NCI-H1092 (cell line): ENCODE measurements at regions not wholly inside any gene's neighbourhood (a gene's known extent, or its start where the extent isn't known, plus 50 kb on each side); places are given as distances from the start of the nearest gene placed in this dataset.
"Not testable (repeated sequence)": the region's sequence is repeated elsewhere in the genome, so short reads cannot be mapped to it uniquely, and the experiment has no call there.

Experiments
- DNase-seq: peaks from one replicate; lab custom pipeline; 2025; lab: John Stamatoyannopoulos, UW

DNA sequence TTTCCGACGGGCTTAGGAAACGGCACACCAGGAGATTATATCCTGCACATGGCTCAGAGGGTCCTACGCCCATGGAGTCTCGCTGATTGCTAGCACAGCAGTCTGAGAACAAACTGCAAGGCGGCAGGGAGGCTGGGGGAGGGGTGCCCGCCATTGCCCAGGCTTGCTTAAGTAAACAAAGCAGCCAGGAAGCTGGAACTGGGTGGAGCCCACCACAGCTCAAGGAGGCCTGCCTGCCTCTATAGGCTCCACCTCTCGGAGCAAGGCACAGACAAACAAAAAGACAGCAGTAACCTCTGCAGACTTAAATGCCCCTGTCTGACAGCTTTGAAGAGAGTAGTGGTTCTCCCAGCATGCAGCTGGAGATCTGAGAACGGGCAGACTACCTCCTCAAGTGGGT, 722.6 kb downstream of the BRINP3 start:
- not testable (repeated sequence) for DNase-seq

DNA sequence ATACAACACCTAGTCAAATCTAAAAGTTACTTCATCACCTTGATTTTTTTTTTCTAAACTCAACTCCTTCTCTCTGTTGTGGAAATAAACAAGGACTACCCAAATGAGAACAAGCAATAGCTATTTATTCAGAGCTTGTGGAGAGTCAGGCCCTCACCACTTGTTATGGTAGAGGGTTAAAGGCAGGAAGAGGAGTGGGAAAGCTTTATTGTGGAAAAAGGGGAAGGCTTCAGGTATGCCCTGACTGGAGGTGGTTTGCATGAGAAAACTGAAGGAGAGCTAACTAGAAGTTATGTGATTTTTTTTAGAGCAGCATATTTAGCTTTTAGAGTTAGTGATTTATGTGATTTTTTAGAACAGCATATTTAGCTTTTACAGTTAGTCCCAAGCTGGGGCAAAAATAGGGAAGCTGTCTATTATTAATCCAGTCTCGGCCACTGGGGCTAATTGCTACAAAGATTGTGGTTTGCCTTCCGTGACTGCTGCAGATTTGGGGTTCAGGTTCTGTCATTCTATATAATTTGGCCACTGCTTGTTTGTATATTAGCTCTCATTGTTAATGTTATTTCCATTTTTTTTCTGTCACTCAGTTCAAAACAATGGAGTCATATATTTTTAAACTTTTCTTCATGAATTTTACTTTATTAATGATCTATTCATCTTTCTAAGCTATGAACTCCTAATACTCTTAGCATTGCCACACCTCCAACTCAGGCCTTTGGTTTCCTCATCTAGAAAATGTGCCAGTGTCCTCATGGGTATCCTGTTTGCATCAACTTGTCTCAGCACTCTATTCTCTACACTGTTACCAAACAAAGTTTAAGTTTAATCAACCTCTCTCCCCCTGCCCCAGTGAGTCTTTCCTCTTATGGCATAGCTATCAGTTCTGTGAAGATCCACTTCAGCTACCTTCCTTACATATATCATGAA, 713.0 kb downstream of the BRINP3 start:
- DNase-seq, result no peak

DNA sequence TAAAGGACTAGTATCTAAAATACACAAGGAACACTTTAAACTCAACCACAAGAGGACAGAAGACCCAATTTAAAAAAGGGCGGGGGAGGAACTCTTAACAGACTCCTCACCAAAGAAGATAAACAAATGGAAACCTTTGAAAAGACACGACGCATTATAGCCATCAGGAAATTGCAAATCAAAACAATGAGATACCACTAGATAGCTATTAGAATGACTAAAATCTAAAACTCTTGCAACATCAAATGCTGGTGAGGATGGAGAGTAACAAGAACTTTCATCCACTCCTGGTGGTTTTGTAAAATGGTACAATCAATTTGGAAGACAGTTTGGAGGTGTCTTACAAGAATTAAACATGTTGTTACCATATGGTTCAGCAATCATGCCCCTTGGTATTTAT, 708.2 kb downstream of the BRINP3 start:
- no peak for DNase-seq

DNA sequence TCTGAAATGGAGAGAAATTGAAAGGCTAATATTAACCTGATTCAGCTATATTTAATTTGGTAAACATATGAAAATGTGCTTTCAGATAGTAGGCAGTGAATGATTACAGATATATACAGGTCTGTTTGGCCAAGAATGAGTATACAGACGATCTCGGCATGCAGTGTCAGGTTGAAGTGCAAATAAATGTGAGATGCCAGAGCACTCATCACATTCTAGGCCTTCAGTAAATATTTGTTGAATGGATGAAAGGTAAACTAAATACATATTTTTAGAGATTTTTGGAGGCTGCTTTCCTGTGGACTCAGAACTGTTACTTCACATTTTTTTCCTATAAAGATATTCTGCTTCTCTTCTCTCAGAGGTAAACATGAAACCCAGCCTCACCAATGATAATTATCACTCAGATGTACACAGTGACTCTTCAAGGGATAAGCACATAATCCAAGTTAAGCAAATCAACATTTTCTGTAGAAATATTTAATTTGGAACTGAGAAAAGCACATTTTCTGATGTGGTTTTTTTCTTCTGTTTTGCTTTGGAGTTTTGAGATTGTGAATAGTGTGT, 702.9 kb downstream of the BRINP3 start:
- DNase-seq, result no peak

DNA sequence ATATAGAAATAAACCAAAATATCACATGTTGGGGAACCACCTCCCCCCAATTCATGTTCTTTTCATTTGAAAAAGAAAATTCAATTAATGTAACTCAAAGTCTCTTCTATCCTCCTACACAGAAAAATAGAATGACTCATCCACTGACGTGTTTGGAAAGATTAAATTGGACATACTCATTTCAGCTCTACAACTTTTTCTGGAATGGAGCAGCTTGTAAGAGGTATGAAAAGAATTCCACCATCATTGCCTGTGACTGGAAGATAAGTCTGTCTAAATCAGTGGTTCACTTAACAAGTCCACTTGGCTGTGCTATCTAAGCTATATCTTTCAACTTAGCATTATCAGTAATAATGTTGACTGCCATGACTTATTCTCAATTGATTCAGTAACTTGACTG, 702.3 kb downstream of the BRINP3 start:
- DNase-seq, result no peak

DNA sequence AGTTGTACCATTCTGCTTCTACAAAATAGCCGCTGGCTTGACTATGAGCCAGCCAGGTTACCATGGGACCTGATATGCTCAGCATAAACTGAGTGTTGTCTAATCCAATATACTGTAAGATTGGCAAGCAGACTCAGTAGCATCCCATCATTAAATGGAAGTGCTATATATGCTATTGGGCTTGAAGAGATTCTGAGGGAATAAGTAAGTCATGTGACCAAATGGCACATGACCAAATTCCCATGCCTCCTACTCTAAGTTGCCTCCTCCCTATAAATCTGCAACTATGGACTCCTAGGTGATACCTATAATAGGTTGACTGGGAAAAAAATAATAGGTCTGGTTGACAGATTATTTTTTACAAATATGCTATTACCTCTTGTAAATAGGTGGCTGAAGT, 698.6 kb downstream of the BRINP3 start:
- DNase-seq, result no peak

DNA sequence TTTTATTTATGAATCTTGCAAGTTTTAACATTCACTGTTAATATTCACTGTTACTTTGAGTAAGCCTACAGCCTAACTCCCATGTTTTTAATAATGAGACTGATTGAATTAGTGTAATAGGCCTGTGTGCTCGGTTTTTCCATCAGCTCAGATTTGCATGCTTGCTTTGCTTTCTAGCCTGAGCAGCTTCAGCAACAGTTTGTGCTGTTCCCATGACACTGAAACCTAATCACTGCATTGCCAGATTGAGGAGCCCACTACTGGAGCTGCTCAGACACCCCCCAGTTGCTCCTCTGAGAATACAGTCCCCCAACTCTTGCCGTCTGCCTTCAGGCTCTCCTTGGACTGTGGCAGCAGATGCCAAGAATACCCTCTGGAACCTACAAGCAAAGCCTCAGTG, 695.4 kb downstream of the BRINP3 start:
- no peak for DNase-seq

DNA sequence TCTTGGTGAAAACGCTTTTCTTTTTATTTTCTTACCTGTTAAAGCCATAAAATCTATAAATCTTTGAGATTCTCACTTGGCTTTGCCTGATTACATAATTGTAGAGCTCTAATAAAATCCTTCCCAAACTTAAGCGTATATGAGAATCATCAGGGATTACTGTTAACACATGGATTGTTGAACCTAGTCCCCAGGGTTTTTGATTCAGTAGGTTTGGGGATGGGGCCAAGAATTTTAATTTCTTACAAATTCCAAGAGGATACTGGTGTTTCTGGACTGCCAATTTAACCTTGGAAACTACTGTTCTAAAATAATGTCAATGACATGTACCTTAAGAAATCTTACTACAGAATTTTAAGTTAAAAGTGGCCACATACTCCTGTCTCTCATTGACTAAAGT, 694.2 kb downstream of the BRINP3 start:
- DNase-seq, result no peak

DNA sequence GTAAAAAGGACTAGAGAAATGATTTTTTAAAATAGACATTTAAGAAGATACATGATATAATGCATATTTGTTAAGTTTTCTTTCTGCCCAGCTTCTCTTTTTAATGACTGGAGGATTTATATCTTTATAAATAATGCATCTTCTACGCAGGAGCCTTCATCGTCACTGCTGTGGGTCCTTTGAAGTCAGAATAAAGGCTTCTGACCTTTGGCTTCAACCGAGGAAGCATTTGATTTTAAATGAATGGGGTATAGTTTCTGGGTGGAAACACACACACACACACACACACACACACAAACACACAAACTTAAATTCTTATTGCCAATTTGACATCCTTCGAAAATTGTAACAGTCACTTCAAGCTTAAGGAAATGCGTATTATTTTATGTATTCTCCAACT, 690.9 kb downstream of the BRINP3 start:
- no peak for DNase-seq

DNA sequence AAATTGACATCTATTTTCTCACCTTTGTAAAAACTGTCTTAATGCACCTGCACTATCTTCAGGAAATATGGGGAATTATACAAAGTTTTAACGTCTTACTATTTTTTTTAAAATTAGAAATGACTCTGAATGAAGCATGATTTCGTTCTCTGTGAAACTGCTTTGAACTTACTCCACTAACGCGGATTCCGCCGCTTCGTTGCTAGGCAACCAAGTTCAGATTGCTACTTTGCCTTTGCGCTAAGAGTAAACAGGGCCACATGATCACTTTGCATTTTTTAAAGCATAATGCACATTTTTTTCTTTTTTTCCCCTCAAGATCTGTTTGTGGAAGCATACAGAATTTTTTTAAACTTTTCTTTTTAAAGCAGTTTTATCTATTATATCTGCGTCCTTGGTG, 690.5 kb downstream of the BRINP3 start:
- no peak for DNase-seq

DNA sequence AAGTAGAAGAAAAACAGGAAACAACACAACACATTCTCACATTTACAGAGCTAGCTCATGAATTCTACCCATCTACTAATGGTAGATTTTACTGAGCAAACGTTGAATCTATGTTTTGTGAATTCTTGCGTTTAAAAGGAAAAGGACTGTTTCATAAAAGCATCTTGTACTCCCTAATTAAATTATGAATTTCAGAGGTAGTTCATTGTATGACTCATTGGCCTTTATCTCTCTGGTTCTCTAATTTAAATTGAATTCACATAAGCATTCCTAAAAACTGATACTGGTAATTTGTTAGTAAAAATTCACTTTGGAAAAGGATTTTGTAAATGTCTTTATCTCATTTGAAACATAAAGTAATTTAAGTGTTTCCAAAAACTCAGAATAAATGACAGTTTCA, 687.3 kb downstream of the BRINP3 start:
- DNase-seq, result no peak

DNA sequence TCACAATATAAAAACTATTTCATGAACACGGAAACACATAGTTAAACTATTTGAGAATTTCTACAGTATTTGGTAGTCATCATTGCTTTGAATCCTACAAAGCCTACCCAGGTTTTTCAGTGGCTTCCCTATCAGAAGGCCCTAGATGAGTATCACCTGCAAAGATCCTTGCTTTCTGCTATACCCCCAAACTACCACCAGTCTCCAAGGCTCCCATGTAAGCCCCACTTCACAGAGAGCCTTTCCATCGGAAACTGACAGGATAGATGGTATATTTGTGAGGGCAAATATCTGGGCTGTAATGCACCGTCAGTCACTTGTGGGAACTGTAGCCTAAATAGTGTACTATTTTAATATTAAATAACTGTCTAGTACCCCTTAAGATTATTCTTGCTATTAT, 674.3 kb downstream of the BRINP3 start:
- no peak for DNase-seq

DNA sequence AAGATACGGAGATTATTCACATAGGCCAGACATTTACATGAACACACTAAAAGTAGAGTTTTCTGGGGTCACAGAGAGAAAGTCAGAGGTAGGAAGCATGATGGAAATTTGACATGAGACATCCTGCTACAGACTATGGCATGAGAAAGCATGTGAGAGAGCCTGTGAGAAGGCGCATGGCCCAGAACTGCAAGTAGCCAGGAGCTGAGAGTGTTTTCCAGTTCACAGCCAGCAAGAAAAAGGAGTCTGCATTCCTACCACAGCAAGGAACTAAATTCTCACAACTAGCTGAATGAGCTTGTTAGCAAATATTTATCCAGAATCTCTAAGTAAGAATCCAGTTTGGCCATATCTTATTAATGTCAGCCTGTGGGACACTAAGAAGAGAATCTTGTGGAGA, 673.3 kb downstream of the BRINP3 start:
- DNase-seq, result no peak

DNA sequence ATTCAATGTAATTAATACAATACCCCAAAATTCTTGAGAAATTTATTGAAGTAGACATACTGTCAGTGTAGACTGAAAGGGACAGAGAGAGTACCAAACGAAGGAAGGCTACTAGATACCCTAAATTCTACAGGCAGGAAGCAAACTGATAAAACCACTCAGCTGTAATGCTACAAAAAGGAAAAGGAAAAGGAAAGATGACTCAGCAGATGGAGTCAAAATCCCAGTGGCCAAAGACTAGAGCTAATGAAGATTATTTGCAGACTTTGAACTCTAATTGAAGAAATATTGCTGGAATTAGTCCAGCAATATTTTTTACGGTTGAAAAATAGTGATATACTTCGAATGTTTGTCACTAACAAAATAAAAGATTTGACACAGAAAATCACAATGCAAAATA, 671.9 kb downstream of the BRINP3 start:
- DNase-seq, result no peak

DNA sequence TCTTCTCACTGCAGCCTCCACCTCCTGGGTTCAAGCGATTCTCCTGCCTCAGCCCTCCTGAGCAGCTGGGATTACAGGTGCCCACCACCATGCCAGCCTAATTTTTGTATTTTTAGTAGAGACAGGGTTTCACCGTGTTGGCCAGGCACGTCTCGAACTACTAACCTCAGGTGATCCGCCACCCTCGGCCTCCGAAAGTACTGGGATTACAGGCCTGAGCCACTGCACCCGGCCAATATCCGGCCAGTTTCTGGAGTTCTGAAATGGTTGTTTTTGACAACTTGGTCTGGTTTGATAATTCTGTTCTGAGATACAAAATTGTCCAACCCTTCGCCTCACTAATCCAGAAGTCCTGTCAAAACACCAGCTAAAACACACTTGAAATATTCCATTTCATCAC, 667.0 kb downstream of the BRINP3 start:
- DNase-seq, result not testable (repeated sequence)

DNA sequence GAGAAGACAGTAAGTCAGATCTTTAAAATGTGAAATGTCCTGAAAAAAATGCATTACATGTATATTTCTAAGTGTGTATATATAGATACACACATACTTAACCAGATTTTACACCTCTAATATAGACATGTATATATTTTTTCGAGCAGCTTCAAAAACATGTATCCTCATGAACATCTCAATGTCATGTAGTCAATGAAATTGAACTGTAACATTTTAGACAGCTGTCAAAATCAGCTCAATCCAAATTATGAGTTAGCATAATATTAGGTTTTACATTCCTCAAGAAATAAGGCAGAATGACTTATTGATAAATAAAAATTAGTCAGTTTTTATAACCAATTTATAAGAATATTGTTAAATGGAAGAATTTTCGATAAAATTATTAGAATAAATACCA, 665.7 kb downstream of the BRINP3 start:
- no peak for DNase-seq

DNA sequence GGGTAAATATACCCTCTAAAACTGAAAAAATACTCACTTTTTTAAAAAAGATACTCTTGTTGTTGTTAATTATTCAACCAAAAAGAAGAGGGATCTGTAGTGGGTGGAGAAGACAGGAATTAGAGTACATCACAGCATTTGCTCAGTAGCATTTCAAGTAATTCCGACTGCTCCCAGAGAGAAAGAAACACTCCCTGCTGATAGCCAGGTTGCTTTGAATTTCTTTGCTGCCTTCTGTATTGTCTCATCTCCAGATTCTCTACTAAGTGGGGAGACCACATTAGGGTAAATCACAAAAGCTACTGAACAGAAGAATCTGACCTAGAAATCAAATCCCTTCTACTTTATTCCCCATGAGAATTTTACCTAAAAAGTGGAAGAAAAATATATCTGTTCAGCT, 661.1 kb downstream of the BRINP3 start:
- DNase-seq, result no peak

DNA sequence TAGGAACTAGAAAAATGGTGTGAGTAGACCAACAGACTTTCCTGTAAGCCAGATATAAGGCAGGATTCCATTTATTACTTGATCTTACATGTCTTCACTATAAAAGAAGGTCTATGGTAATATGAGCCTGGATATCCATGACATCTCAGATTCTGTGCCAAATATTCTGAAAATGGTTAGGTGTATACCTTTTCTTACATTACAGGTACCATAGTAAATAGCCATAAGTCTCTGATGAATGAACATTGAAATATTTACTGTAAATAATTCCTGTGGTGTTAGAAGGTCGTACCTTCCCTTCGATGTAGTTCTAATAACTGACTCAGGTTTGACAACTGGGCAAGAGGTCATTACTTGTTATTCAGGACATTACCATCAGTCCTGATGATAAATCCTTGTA, 657.9 kb downstream of the BRINP3 start:
- no peak for DNase-seq

DNA sequence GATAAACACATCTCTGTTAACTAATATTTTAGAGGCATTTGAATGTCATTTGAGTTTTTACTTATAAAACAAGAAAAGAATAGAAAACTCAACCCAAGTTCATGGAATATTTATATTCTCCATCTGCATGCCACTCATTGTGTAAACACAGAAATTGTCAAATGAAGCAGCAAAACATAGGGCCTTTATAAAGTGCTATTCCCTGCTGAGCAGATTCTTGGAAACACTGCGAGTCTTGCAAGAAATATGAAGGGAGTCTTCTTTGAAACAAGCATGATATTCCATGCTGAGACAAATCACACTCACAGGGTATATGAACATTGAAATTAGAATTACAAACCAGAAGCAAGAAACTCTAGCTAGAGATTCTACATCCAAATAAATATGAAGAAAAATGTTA, 655.8 kb downstream of the BRINP3 start:
- DNase-seq, result no peak

DNA sequence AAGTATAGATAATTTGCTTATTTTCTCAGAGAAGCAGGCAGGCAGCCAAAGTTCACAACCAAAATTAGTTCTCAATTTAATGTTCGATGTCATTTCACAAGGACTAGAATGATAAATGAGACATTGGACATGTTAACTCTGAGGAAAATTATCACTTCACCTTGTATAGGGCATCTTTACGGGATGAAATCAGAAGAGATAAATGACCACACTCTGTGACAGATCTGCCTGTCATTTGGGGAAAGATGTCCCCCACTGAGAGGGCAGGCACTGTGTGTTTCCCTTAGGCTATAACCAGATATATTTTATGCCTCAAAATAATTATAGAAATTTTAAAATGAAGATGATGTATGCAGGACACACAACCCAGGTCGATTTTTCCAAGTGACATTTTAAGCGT, 642.9 kb downstream of the BRINP3 start:
- no peak for DNase-seq

DNA sequence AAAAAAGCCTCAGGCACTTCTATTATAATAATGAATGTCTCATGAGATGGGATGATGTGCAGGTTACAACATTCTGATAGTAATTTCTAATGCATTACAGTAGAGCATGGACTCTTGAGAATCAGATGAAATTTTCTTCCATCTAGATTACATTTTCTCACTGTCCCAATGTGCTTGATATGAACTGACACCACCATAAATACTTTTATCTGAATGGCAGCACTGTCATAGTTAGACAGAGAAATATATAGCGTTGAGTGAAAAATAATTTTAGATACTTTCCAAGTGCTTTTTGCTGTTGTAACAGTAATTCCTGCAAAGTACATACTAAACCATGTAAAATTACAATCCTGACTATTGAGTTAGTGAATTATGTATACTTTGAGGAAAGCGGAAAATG, 630.1 kb downstream of the BRINP3 start:
- DNase-seq, result no peak

DNA sequence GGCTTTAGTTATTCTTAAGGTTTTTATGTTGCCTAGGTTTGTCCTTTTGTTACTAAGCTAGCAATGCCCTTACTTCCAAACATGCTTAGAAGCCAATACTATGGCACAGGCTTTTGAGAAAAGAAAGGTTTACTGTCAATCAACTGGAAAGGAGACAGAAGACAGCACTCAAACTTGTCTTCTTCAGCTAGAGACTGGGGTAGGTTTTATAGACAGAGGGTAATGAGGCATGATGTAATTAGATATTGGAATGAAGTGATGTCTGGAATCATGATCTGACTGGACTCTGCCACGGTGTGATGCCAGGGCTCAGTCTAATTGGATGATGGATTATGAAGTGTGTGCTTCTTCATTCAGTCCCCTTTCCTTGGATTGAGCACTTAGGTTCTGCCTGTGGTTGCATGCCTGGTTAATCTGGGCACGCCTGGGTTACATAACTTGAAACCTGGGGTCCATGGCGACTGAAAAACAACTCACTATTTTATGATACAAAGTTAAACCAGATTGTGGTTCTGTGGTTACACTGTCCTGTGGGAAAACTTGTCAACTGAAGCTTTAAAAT, 625.8 kb downstream of the BRINP3 start:
- DNase-seq, result no peak

DNA sequence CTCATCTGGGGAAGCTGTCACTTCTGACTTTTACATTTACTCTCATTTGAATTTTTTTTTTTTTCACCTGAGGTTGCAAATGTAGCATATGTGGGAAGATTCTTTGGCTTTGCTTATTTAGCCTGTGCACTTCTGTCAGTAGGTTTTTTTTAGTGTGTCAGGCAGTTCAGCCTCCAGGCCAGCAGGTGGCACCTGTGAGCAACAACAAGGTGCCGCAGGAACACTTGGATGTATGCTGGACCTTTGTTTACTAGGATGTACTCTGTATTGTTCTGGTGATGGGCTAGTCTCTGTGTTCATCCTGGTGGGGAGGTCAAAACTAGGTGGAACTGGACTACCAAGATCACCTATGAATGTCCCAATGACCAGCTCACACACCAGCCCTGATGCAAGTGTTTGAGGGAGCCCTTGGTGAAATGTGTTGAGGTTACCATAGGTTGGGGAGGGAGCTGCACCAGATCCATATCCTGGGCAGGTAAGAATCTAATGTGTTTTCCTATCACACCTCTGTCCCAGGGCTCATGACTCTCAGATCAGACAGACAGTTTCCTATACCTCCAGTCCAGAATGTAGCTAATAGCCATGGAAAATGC, 618.2 kb downstream of the BRINP3 start:
- DNase-seq, result no peak
